Body of pancreas (tissue), 4 donors: ENCODE measurements at regions not wholly inside any gene's neighbourhood (a gene's known extent, or its start where the extent isn't known, plus 50 kb on each side); places are given as distances from the start of the nearest gene placed in this dataset.

ENCODE experiments used
- CTCF ChIP-seq, 7 experiments: fragments of 450-650 bp in 4 of 7; fragments of 200-600 bp in 3 of 7; sonication (generic) in 3 of 7; IDR thresholded peaks; one replicate each; pipeline ENCODE4 v1.5.1; 2016 to 2019; ENCODE audit warnings: antibody characterized with exemption in 7 of 7
- POLR2A ChIP-seq, 3 donors: fragments of 450-650 bp; IDR thresholded peaks; one replicate each; pipeline ENCODE4 v1.6.1; 2016; ENCODE audit warnings: antibody characterized with exemption in 3 of 3, mild to moderate bottlenecking in 2 of 3

- TF ChIP-seq POLR2A (IDR thresholded peaks at IDR 0.05) (no peak), CTCF (IDR thresholded peaks at IDR 0.05) (no peak)
Observed at GRCh38 chr3:72080800-72081199, 295.9 kb upstream of the PROK2 start.
